Fibroblast of villous mesenchyme (primary cell): ENCODE measurements at regions not wholly inside any gene's neighbourhood (a gene's known extent, or its start where the extent isn't known, plus 50 kb on each side); places are given as distances from the start of the nearest gene placed in this dataset.

Experiments
- DNase-seq: peaks from one replicate; pipeline ENCODE4 v3.0.0-alpha.2; 2010; ENCODE audit warnings: low read depth
- H3K4me3 ChIP-seq: 2 replicates; pipeline ENCODE4 v1.5.1; 2011; ENCODE audit warnings: low read depth, mild to moderate bottlenecking, low read length
- CTCF ChIP-seq: IDR thresholded peaks from 2 replicates; pipeline ENCODE4 v1.5.1; 2012; ENCODE audit warnings: low read depth, mild to moderate bottlenecking, low read length; ENCODE audit not compliant: insufficient read depth

DNA sequence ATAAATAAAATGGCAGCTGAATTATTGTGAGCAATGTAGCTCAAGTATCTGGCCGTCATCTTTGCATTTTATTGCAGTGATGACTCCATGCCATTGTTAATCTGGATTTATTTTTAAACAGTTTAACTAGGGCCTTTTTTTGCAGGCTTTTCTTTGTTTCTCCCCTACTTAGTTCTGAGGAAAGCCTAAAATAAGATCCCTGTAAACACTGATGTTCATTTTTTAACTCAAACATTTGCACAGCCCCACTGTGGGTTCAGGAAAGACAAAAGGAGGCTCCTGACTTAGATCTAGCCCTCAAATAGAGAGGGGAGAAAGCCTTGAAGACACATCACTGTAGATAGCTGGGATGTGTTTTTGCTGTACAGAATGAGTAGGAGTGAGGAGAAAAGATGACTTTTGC, 69.2 kb downstream of the PLEKHG1 start:
- TF ChIP-seq CTCF: no peak
- no peak for DNase-seq
- H3K4me3 ChIP-seq: no peak overlapping the region

DNA sequence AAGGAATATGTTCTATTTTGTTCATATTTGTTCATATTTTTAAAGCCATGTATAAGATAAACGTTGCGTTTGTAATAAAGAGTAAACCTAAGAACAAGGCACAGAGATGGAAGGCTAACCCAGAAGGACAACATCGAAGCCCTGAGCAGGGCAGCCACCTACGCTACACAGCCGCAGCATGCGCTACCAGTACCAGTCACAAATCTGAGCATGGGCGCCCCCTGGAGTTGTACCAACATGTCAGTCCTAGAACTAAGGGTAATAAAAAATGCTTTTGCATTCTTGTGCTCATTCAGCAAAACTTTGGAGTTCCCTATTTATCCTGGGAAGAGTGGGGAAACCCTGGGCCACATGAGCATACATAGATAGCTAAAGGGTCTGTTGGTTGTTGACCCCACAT, 70.6 kb downstream of the PLEKHG1 start:
- no peak for TF ChIP-seq CTCF
- no peak overlapping the region for H3K4me3 ChIP-seq
- no peak for DNase-seq

DNA sequence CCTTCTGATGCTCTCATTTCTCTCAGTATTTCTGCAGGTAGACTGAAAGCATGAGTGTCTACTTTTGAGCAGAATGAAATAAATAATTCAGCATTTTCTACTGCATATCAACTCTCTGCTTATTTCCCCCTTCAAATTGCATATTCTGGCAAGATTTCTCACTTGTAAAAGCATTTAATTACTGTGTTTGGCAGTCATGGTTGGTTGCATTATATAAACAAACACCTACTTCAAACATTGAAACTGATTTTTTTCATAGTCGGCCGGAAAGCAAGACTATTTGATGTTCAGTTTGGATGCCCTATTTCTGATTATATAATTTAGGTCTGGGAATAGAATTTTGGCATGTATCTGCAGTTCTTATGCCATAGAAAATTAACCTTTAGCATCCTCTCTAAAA, 73.1 kb downstream of the PLEKHG1 start:
- no peak for DNase-seq
- no peak overlapping the region for H3K4me3 ChIP-seq
- TF ChIP-seq CTCF: no peak

DNA sequence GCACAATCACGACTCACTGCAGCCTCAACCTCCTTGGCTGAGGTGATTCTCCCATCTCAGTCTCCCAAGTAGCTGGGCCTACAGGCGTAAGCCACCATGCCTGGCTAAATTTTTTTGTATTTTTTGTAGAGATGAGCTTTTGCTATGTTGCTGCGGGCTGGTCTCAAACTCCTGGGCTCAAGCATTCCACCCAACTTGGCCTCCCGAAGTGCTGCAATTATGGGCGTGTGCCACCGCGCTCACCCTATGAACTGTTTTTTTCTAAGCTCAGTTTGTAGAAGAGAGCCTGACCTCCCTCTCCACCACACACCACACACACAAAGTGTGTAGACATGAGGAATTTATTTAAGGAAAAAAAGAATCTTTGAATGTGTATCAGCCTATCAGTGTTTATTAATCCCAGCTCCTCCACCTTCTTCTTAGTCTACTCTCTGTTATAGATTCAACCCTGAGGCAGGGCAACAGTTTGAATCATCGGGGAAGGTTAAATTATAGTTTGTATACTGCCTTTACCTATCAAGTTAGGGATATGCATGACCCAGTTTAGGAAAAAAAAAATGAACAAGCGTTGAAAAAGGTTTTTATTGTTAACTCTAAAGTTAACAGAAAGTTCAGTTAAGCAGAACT, 74.1 kb downstream of the PLEKHG1 start:
- no peak overlapping the region for H3K4me3 ChIP-seq
- no peak for TF ChIP-seq CTCF
- DNase-seq: no peak

DNA sequence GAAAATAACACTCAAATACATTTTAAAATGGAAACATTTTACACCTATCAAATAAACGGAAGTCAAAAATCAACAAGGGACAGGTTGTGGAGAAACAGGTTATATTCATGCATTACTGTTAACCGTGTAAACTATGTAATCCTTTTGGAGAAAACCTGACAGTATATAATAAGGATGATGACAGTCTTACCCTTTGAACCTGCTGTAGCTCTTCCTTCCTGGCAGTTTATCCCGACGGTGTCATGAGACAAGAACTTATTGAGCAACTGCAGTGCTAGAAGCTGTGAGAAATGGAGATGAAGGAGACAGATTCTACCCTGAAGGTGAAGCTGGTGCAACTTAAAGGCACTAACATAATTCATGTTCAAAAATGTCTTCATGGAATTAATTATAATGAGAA, 76.7 kb downstream of the PLEKHG1 start:
- no peak for TF ChIP-seq CTCF
- DNase-seq: no peak

GRCh38 chr6:150676772-150677171, 77.1 kb downstream of the PLEKHG1 start:
- no peak for TF ChIP-seq CTCF
- DNase-seq: no peak
- no peak overlapping the region for H3K4me3 ChIP-seq

More for the DNA sequence above, 76.7 kb downstream of the PLEKHG1 start:
- no peak overlapping the region for H3K4me3 ChIP-seq

DNA sequence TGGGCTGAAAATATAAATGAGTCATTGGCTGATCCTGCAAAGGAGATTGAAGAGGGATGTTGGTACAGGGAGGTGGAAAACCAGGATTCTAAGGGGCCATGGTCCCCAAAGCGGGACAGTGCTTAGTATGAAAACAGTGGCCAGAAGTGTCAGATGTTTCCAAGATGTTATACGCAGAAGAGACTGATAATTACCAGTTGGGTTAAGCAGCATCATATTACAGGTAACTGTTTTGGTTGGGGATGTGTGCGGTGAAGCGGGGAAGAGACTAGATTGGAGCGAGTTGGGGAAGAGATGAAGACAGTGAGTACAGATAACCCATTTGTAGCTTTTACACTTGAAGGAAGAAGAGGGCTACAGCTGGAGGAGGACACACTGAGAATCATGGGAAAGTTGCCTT, 80.8 kb downstream of the PLEKHG1 start:
- TF ChIP-seq CTCF: no peak
- DNase-seq: no peak
- H3K4me3 ChIP-seq: no peak overlapping the region
